ENCODE measurements at regions not wholly inside any gene's neighbourhood (a gene's known extent, or its start where the extent isn't known, plus 50 kb on each side); places are given as distances from the start of the nearest gene placed in this dataset.
"Not testable (repeated sequence)": the region's sequence is repeated elsewhere in the genome, so short reads cannot be mapped to it uniquely, and the experiment has no call there.

GRCh38 chr6:92399911-92400310 is 1019.4 kb downstream of the EPHA7 start:
- no peak for DNase-seq (ENCODE audit: low spot score)

DNA sequence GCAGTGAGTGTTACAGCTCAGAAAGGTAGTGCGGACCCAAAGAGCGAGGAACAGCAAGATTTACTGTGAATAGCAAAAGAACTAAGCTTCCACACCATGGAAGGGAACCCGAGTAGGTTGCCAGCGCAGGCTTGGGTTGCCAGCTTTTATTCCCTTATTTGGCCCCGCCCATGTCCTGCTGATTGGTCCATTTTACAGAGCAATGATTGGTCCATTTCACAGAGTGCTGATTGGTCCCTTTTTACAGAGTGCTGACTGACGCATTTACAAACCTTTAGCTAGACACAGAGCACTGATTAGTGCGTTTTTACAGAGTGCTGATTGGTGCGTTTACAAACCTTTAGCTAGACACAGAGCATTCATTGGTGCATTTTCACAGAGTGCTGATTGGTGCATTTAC is 1030.7 kb downstream of the EPHA7 start:
- DNase-seq (ENCODE audit: low spot score), result not testable (repeated sequence)

DNA sequence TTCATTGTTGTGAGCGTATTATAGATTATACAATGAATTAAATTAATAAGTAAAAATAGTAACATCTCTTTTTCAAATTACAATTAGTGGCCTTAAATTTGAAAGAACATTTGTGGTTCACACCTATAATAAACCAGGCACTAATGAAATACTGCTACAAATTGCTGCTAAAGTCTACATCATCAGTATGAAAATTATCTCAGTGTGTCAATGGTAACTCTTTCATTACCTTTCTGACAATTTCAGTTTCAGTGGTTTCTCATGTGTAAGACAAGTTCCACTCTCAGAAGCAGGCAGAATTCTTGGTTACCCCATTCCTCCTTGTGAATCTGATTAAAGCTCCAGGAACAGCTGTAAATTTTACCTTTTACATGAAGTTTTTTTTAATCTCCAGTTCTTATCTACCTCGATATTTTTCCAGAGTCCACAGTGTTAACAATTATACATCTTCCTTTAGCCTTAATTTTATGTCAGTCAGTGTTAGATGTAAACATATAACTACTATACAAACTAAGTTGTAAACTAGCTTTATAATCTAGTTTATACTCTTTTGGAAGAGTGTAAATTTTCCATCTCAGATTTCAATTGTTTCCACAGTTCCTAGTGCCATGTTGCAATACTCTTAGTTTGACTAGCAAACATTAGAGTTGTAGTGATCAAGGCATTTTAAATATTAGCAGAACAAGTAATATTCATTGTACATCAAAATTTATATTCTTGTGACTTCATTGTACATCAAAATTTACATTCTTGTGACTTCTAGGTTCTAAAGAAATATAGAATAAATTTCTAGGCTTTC is 1038.4 kb downstream of the EPHA7 start:
- DNase-seq (ENCODE audit: low spot score), result no peak

- DNase-seq (ENCODE audit: low spot score), result peak; percentile 41
Observed at GRCh38 chr6:92377137-92377536, 1042.2 kb downstream of the EPHA7 start.

DNA sequence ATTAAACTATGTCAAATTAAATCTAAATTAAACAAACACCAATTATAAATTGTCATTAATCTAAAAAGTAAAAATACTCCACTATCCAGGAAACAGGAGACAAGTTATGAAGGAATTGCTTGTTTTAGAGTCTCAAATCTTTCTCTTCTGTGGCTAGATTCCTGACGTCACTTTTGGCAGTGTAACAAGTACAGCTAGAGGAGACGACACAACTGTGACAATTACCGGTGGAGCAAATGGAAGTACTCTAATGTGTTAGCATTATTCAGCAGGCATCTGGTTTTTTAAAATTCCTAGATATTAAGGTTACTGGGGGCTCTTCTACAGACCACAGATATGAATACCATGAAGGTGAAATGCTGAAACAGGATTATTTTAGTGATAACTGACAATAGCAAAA is 1042.7 kb downstream of the EPHA7 start:
- peak; percentile 40 for DNase-seq (ENCODE audit: low spot score)

DNA sequence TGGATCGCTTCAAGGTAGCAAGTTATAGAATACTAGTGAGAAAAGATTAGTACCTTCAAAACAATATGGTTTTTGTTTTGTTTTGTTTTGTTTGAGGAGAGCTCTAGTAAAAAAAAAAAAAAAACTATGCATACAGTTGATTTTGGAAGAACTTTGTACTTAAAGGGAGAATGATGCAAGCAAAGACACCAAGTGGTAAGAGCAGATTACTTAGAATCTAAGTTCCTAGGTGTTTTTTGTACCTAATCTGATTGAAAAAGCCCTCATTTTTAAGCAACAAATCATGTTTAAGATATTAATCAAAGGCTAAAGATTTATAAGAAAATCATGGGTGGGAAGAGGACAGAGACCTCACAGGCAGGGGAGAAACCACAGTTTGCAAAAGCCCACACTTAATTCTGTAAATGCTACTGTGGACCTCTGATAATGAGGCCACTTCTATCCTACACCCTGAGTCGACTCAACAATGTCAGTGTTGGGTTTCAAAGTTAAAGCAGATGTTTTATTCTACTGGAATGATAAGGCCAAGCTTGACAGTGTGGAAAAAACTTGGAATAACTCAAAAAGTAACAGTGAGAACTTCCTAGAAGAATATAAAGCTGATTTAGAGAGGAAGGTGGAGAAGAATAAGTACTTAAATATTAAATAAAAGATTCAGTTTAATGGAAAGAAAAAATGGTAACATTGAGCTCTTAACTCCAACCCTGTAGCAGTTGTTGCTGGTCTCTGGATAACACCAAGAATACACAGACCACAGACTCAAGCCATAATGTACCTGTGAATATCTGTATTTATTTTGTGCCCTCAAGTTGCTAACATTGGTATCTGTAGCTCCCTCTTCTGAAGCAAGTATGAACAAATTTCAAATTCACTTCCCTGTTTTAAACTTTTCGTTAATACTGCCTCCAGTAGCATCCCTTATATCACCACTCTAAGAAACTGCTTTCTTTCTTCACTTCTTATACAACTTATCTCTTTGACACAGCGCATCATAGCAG is 1047.8 kb downstream of the EPHA7 start:
- no peak for DNase-seq (ENCODE audit: low spot score)

DNA sequence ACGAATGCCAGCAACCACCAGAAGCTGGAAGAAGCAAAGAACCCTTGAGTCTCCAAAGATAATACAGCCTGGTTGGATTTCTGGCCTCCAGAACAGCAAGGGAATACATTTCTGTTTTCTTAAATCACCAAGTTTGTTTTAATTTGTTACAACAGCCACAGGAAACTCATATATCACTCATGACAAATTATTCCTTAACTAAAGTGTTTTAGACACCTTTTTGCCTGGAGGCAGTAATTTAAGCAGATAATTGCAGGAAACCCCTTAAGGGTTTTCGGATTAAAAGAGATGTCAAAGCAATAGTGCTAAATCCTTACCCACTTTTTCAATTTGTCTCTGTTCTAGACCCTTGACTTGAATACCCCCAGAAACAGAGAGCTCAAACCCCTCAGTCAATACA is 1050.0 kb downstream of the EPHA7 start:
- no peak for DNase-seq (ENCODE audit: low spot score)

- peak; percentile 10 for DNase-seq (ENCODE audit: low spot score)
Observed at GRCh38 chr6:92364948-92365541, 1054.3 kb downstream of the EPHA7 start.

DNA sequence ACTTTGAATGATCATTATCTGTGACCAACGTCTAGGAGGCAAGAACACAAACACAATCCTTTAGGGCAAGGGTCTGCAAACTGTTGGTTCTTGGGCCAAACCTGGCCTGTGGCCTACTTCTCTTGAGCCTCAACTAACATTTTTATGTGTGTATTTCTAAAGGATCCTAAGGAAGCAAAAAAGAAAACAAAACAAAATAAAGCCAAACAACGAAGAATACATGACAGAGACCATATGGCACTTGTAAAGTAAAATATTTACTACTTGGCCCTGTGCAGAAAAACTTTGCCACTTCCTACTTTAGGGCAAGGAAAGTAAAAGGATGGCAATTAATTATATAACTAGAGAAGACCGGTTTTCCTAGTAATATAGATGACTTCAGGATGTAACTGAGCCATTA is 1056.2 kb downstream of the EPHA7 start:
- no peak for DNase-seq (ENCODE audit: low spot score)

DNA sequence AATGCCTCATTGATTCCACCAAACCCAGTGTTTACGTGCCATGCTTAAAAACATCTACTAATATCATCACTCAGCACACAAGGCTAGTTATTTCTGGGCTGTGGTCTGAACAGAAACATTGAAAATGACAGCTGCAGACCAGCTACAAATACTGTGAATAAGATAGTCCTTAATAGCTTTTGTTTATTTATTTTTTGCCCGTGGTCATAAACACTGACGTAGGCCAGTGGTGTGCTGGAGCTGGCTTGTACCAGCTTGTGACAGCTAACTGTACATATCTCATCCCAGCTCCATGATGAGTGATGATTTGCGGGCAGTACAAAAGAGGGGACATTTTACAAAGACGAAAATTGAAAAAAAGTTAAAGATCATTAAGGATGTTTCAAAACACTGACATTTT is 1057.0 kb downstream of the EPHA7 start:
- no peak for DNase-seq (ENCODE audit: low spot score)

DNA sequence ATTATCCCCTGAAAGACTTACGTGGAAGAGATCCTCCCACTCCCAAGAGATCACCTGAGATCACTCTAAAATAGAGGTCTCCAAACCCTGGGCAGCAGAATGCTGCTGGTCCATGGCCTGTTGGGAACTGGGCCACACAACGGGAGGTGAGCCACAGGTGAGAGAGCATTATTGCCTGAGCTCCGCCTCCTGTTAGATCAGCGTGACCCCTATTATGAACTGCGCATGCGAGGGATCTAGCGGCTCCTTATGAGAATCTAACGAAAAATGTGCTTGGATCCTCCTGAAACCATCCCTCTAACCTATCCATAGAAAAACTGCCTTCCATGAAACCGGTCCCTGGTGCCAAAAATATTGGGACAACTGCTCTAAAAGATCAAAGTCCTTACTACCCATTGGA is 1057.4 kb downstream of the EPHA7 start:
- DNase-seq (ENCODE audit: low spot score), result no peak

- DNase-seq (ENCODE audit: low spot score), result no peak
Observed at GRCh38 chr6:92354270-92354829, 1065.0 kb downstream of the EPHA7 start.

DNA sequence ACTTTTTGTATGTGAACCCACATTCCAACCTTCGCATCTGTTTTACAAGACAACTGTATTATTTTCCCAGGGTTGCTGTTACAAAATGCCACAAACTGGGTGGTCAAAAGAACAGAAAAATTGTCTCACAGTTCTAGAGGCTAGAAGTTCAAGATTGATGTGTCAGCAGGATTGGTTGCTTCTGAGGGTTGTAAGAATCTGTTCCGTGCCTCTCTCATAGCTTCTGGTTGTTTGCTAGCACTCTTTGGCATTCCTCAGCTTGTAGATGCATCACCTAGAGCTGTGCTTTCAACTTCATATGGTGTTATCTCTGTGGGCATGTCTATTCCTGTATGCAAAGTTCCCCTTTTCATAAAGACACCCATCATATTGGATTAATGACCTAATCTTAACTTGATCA is 1067.2 kb downstream of the EPHA7 start:
- DNase-seq (ENCODE audit: low spot score), result no peak

GRCh38 chr6:92341201-92341600 is 1078.2 kb downstream of the EPHA7 start:
- DNase-seq (ENCODE audit: low spot score), result no peak

GRCh38 chr6:92339936-92340640 is 1079.3 kb downstream of the EPHA7 start:
- DNase-seq (ENCODE audit: low spot score), result no peak

- DNase-seq (ENCODE audit: low spot score), result no peak
Observed at GRCh38 chr6:92337571-92337970, 1081.8 kb downstream of the EPHA7 start.

DNA sequence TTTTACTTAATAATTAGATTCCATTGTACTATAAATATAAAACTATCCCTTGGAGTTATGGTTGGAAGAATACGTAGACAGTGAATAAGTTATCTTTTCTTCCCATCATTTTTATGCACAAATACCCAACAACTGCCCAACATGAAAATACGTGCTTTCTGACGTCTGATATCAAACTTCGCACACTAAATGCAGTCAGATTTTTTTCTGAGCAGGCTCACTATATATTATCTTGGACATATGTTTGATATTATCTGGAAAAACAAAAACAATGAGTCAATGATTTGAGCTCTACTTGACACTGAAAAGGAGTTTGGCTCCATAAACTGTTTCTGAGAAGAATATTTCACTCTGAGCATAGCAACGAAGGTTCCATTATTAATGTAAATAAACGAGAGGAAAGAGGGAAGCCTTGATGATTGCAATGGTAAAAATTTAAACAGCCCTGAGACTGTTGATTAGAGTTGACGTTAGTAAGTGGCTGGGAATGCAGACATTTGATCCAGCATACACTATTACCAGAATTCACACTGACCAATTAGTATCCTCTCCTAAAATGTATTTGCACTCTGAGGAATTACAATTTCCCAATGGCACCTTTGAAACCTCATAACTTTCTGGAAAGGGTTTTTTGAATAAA is 1090.0 kb downstream of the EPHA7 start:
- DNase-seq (ENCODE audit: low spot score), result no peak

DNA sequence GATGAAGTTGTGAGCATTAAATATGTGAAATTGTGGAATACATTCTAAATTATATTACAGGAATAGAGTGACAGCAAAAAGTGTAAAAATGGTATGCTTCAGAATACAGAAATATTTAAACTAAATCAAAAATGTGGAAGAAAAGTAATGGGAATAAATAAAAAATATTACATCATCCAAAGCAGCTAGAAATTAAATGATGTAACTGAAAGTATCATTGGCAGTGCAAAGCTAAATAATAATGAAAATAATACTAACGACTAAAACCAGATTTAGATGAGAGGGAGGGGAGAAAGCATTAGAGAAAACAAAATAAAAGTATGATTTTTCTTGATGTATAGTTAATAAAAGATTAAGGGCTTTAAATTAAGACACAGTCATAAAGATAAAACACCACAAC is 1104.0 kb downstream of the EPHA7 start:
- DNase-seq (ENCODE audit: low spot score), result no peak

DNA sequence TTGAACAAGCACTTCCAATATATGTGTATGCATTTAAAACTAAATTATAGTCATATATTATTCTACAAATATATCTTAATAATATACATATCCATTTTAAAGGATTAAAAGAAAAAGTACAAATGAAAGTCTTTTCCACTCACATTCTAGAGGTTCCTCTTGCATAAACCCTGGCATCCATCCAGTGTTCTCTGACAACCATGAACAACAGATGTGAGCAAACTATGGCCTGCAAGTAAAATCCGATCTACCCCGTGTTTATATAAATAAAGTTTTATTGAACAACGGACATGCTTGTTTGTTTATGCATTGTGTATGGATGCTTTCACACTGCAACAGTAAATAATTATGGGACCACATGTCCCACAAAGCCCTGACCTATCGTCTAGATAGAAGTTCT is 1122.3 kb downstream of the EPHA7 start:
- no peak for DNase-seq (ENCODE audit: low spot score)

- no peak for DNase-seq (ENCODE audit: low spot score)
Observed at GRCh38 chr6:92292067-92292466, 1127.3 kb downstream of the EPHA7 start.

GRCh38 chr6:92289831-92290230 is 1129.5 kb downstream of the EPHA7 start:
- DNase-seq (ENCODE audit: low spot score), result peak; percentile 28
